GM23338 (cell line): ENCODE measurements at regions not wholly inside any gene's neighbourhood (a gene's known extent, or its start where the extent isn't known, plus 50 kb on each side); places are given as distances from the start of the nearest gene placed in this dataset.

ENCODE experiments used
- CREB1 ChIP-seq: fragments of 250-450 bp; sonication (Bioruptor Pico); IDR thresholded peaks from 2 replicates; pipeline ENCODE4 v1.5.0; 2020; ENCODE audit warnings: low read depth, mild to moderate bottlenecking, moderate library complexity
- EZH2 ChIP-seq: fragments of 200-600 bp; sonication (generic); IDR thresholded peaks from one replicate; pipeline ENCODE4 v1.8.0; 2017; ENCODE audit warnings: antibody characterized with exemption, mild to moderate bottlenecking, low read depth; ENCODE audit not compliant: unreplicated experiment
- EZH2phosphoT487 ChIP-seq: fragments of 200-600 bp; sonication (generic); IDR thresholded peaks from one replicate; pipeline ENCODE4 v1.8.1; 2018; ENCODE audit warnings: antibody characterized with exemption; ENCODE audit not compliant: unreplicated experiment
- JUNB ChIP-seq: IDR thresholded peaks from one replicate; pipeline ENCODE4 v1.6.1; 2016; ENCODE audit warnings: antibody characterized with exemption; ENCODE audit not compliant: unreplicated experiment
- NANOG ChIP-seq: IDR thresholded peaks from 2 replicates; pipeline ENCODE4 v1.6.1; 2016; ENCODE audit warnings: antibody characterized with exemption, borderline replicate concordance
- POLR2AphosphoS5 ChIP-seq: IDR thresholded peaks from 2 replicates; pipeline ENCODE4 v1.6.1; 2016; ENCODE audit warnings: antibody characterized with exemption, low read depth
- REST ChIP-seq: IDR thresholded peaks from one replicate; pipeline ENCODE4 v1.6.1; 2018; ENCODE audit warnings: antibody characterized with exemption; ENCODE audit not compliant: unreplicated experiment
- TF ChIP-seq, protein P1 (sequence below): fragments of 250-450 bp; sonication (Bioruptor Pico); IDR thresholded peaks from 2 replicates; pipeline ENCODE4 v1.5.0; 2020; ENCODE audit warnings: mild to moderate bottlenecking, moderate library complexity
- TF ChIP-seq, protein P2 (sequence below): IDR thresholded peaks from 2 replicates; pipeline ENCODE4 v1.6.1; 2016; ENCODE audit warnings: antibody characterized with exemption

- TF ChIP-seq, protein P1, sequence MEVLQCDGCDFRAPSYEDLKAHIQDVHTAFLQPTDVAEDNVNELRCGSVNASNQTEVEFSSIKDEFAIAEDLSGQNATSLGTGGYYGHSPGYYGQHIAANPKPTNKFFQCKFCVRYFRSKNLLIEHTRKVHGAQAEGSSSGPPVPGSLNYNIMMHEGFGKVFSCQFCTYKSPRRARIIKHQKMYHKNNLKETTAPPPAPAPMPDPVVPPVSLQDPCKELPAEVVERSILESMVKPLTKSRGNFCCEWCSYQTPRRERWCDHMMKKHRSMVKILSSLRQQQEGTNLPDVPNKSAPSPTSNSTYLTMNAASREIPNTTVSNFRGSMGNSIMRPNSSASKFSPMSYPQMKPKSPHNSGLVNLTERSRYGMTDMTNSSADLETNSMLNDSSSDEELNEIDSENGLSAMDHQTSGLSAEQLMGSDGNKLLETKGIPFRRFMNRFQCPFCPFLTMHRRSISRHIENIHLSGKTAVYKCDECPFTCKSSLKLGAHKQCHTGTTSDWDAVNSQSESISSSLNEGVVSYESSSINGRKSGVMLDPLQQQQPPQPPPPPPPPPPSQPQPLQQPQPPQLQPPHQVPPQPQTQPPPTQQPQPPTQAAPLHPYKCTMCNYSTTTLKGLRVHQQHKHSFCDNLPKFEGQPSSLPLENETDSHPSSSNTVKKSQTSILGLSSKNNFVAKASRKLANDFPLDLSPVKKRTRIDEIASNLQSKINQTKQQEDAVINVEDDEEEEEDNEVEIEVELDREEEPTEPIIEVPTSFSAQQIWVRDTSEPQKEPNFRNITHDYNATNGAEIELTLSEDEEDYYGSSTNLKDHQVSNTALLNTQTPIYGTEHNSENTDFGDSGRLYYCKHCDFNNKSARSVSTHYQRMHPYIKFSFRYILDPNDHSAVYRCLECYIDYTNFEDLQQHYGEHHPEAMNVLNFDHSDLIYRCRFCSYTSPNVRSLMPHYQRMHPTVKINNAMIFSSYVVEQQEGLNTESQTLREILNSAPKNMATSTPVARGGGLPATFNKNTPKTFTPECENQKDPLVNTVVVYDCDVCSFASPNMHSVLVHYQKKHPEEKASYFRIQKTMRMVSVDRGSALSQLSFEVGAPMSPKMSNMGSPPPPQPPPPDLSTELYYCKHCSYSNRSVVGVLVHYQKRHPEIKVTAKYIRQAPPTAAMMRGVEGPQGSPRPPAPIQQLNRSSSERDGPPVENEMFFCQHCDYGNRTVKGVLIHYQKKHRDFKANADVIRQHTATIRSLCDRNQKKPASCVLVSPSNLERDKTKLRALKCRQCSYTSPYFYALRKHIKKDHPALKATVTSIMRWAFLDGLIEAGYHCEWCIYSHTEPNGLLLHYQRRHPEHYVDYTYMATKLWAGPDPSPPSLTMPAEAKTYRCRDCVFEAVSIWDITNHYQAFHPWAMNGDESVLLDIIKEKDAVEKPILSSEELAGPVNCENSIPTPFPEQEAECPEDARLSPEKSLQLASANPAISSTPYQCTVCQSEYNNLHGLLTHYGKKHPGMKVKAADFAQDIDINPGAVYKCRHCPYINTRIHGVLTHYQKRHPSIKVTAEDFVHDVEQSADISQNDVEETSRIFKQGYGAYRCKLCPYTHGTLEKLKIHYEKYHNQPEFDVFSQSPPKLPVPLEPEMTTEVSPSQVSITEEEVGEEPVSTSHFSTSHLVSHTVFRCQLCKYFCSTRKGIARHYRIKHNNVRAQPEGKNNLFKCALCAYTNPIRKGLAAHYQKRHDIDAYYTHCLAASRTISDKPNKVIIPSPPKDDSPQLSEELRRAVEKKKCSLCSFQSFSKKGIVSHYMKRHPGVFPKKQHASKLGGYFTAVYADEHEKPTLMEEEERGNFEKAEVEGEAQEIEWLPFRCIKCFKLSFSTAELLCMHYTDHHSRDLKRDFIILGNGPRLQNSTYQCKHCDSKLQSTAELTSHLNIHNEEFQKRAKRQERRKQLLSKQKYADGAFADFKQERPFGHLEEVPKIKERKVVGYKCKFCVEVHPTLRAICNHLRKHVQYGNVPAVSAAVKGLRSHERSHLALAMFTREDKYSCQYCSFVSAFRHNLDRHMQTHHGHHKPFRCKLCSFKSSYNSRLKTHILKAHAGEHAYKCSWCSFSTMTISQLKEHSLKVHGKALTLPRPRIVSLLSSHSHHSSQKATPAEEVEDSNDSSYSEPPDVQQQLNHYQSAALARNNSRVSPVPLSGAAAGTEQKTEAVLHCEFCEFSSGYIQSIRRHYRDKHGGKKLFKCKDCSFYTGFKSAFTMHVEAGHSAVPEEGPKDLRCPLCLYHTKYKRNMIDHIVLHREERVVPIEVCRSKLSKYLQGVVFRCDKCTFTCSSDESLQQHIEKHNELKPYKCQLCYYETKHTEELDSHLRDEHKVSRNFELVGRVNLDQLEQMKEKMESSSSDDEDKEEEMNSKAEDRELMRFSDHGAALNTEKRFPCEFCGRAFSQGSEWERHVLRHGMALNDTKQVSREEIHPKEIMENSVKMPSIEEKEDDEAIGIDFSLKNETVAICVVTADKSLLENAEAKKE (CRISPR knock-in tag): no peak
- TF ChIP-seq CREB1 (CRISPR knock-in tag): no peak
- TF ChIP-seq, protein P2, sequence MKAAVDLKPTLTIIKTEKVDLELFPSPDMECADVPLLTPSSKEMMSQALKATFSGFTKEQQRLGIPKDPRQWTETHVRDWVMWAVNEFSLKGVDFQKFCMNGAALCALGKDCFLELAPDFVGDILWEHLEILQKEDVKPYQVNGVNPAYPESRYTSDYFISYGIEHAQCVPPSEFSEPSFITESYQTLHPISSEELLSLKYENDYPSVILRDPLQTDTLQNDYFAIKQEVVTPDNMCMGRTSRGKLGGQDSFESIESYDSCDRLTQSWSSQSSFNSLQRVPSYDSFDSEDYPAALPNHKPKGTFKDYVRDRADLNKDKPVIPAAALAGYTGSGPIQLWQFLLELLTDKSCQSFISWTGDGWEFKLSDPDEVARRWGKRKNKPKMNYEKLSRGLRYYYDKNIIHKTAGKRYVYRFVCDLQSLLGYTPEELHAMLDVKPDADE: no peak
- TF ChIP-seq EZH2phosphoT487: no peak
- no peak for TF ChIP-seq REST
- no peak for TF ChIP-seq NANOG
- no peak for TF ChIP-seq EZH2
- no peak for TF ChIP-seq JUNB
- no peak for TF ChIP-seq POLR2AphosphoS5
Measured at GRCh38 chr5:138659561-138659960, 84.4 kb upstream of the HSPA9 start (continued).
